ENCODE measurements at regions not wholly inside any gene's neighbourhood (a gene's known extent, or its start where the extent isn't known, plus 50 kb on each side); places are given as distances from the start of the nearest gene placed in this dataset.

DNA sequence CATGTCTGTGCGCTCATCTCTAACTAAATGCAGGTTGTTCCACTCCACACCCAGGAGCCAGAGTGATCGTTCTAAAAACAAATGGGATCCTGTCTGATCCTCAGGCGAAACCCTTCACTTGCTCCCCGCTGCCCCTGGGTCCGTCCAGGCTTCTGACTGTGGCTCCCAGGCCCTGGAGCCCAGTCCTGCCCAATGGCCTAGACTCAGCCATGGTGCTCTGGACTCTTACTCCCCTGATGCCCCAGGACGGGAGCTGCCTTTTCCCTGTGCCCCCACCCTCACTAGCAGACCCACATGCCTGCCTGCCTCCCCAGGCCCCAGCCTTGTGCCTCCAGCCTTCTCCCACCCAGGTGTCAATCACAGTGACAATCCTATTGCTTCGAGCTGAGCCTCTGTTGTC, 256.7 kb downstream of the BMP7 start:
- ChIA-PET CTCF (no interaction called here), POLR2A (no interaction called here), SMC1A (ENCODE audit: uncharacterized antibody, unreplicated experiment) (no interaction called here), RAD21 (ENCODE audit: unreplicated experiment) (no interaction called here)
- Histone ChIP-seq H3K36me3 (ENCODE audit: control insufficient read depth in 2 of 2, insufficient read depth in 2 of 2, low read length in 1 of 2) (no peaks in the 10 kb centered on the region), H4K20me1 (ENCODE audit: control insufficient read depth, insufficient read depth) (no peaks in the 10 kb centered on the region; the same call in 1 of the 2 replicates), H2AFZ (ENCODE audit: control insufficient read depth, low read depth, low read length) (no peak overlapping the region), H3K4me1 (ENCODE audit: control insufficient read depth, insufficient read depth, low read length) (no peaks in the 10 kb centered on the region), H3K9me3 (replicated peaks; ENCODE audit: control insufficient read depth, insufficient read depth, low read length) (no peaks in the 10 kb centered on the region; the same call in 2 of the 3 replicates), H3K27me3 (replicated peaks in 1 of 2; ENCODE audit: control insufficient read depth in 2 of 2, insufficient read depth in 2 of 2, low read length in 1 of 2) (no peaks in the 10 kb centered on the region), H3K27ac (ENCODE audit: control insufficient read depth, insufficient read depth) (no peak overlapping the region), H3K4me3 (no peak overlapping the region), H3K79me2 (ENCODE audit: control insufficient read depth, insufficient read depth, low read length) (no peaks in the 10 kb centered on the region), H3K9ac (ENCODE audit: control insufficient read depth, insufficient read depth, low read length) (no peak overlapping the region), H3K4me2 (ENCODE audit: control insufficient read depth, insufficient read depth) (no peak overlapping the region)
- DNase-seq (ENCODE audit: low read depth, low spot score) (no peak), ATAC-seq (no peak), FAIRE-seq (no peak)
- BruUV-seq (replicated peaks) = no TSS peak
- in situ Hi-C loops (cut with MboI) = no loop called here
- intact Hi-C loops (cut with micrococcal nuclease; ENCODE audit: unreplicated experiment) = no loop called here
- TF ChIP-seq ZNF384 (IDR thresholded peaks at IDR 0.05; ENCODE audit: borderline replicate concordance, low read depth, low read length) = no peak
- no peak for TF ChIP-seq FOS (IDR thresholded peaks at IDR 0.05; ENCODE audit: borderline replicate concordance, extremely low read depth, insufficient read length)
- no peak for TF ChIP-seq SIN3A (IDR thresholded peaks at IDR 0.05; ENCODE audit: low read depth, low read length)
- no peak for TF ChIP-seq POLR2AphosphoS2 (IDR thresholded peaks at IDR 0.05; ENCODE audit: low read depth, low read length)
- TF ChIP-seq BHLHE40 (IDR thresholded peaks at IDR 0.05; ENCODE audit: borderline replicate concordance in 1 of 2, low read depth in 2 of 2, low read length in 1 of 2) = no peak
- TF ChIP-seq PAX5 (IDR thresholded peaks at IDR 0.05; ENCODE audit: borderline replicate concordance, low read depth, low read length) = no peak
- TF ChIP-seq, protein P1, sequence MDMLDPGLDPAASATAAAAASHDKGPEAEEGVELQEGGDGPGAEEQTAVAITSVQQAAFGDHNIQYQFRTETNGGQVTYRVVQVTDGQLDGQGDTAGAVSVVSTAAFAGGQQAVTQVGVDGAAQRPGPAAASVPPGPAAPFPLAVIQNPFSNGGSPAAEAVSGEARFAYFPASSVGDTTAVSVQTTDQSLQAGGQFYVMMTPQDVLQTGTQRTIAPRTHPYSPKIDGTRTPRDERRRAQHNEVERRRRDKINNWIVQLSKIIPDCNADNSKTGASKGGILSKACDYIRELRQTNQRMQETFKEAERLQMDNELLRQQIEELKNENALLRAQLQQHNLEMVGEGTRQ (IDR thresholded peaks at IDR 0.05; ENCODE audit: borderline replicate concordance, low read depth, low read length) = no peak
- TF ChIP-seq RUNX3 (IDR thresholded peaks at IDR 0.05; ENCODE audit: low read length) = no peak
- TF ChIP-seq ZNF207 (IDR thresholded peaks at IDR 0.05; ENCODE audit: borderline replicate concordance) = no peak
- no peak for TF ChIP-seq ATF7 (IDR thresholded peaks at IDR 0.05; ENCODE audit: low read depth)
- no peak for TF ChIP-seq RFX5 (IDR thresholded peaks at IDR 0.05; ENCODE audit: low read depth, low read length)
- no peak for TF ChIP-seq BACH1 (IDR thresholded peaks at IDR 0.05; ENCODE audit: borderline replicate concordance)
- TF ChIP-seq, protein P2, sequence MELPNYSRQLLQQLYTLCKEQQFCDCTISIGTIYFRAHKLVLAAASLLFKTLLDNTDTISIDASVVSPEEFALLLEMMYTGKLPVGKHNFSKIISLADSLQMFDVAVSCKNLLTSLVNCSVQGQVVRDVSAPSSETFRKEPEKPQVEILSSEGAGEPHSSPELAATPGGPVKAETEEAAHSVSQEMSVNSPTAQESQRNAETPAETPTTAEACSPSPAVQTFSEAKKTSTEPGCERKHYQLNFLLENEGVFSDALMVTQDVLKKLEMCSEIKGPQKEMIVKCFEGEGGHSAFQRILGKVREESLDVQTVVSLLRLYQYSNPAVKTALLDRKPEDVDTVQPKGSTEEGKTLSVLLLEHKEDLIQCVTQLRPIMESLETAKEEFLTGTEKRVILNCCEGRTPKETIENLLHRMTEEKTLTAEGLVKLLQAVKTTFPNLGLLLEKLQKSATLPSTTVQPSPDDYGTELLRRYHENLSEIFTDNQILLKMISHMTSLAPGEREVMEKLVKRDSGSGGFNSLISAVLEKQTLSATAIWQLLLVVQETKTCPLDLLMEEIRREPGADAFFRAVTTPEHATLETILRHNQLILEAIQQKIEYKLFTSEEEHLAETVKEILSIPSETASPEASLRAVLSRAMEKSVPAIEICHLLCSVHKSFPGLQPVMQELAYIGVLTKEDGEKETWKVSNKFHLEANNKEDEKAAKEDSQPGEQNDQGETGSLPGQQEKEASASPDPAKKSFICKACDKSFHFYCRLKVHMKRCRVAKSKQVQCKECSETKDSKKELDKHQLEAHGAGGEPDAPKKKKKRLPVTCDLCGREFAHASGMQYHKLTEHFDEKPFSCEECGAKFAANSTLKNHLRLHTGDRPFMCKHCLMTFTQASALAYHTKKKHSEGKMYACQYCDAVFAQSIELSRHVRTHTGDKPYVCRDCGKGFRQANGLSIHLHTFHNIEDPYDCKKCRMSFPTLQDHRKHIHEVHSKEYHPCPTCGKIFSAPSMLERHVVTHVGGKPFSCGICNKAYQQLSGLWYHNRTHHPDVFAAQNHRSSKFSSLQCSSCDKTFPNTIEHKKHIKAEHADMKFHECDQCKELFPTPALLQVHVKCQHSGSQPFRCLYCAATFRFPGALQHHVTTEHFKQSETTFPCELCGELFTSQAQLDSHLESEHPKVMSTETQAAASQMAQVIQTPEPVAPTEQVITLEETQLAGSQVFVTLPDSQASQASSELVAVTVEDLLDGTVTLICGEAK (IDR thresholded peaks at IDR 0.05; ENCODE audit: borderline replicate concordance) = no peak
- TF ChIP-seq, protein P3, sequence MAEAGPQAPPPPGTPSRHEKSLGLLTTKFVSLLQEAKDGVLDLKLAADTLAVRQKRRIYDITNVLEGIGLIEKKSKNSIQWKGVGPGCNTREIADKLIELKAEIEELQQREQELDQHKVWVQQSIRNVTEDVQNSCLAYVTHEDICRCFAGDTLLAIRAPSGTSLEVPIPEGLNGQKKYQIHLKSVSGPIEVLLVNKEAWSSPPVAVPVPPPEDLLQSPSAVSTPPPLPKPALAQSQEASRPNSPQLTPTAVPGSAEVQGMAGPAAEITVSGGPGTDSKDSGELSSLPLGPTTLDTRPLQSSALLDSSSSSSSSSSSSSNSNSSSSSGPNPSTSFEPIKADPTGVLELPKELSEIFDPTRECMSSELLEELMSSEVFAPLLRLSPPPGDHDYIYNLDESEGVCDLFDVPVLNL (IDR thresholded peaks at IDR 0.05; ENCODE audit: low read depth, low read length) = no peak
- TF ChIP-seq MEF2B (IDR thresholded peaks at IDR 0.05; ENCODE audit: partially characterized antibody, poor library complexity, severe bottlenecking) = no peak
- no peak for TF ChIP-seq ZNF622 (IDR thresholded peaks at IDR 0.05)
- TF ChIP-seq, protein P4, sequence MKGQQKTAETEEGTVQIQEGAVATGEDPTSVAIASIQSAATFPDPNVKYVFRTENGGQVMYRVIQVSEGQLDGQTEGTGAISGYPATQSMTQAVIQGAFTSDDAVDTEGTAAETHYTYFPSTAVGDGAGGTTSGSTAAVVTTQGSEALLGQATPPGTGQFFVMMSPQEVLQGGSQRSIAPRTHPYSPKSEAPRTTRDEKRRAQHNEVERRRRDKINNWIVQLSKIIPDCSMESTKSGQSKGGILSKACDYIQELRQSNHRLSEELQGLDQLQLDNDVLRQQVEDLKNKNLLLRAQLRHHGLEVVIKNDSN (IDR thresholded peaks at IDR 0.05; ENCODE audit: borderline replicate concordance, extremely low read length, insufficient read depth, low read depth, low read length) = no peak
- 18% methylated on average over 7 of the region's 7 CpGs for WGBS (ENCODE audit: insufficient coverage, insufficient replicate concordance, low lambda C conversion rate, missing lambda C conversion rate)
